ENCODE measurements at regions not wholly inside any gene's neighbourhood (a gene's known extent, or its start where the extent isn't known, plus 50 kb on each side); places are given as distances from the start of the nearest gene placed in this dataset.

DNA sequence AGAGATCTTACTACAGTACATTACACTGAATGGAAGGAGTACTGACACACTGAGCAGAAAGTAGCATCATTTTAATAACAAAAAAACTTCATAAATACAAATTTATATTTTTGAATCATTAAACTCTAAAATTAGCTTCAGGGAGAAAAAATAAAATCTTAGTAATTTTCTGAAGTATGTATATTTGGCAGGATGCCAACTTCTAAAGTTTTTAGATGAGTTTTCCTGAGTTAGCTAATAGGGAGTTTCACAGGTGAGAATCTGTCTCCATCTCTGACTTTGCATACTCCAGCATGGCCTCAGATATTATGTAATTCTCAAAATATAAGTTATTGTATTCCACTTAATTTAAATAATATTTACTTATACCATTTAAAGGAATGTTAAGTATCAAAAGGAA lies 673.2 kb upstream of the PCDH15 start:
- DNase-seq (no peak), ATAC-seq (no peak)
- H3K4me3 Mint-ChIP-seq, result no peak overlapping the region
- no peak overlapping the region for H3K27ac Mint-ChIP-seq
- peaks cover 9% of the 10 kb centered on the region for H3K9me3 Mint-ChIP-seq (ENCODE audit: low read depth)
- no peaks in the 10 kb centered on the region for H3K36me3 Mint-ChIP-seq (ENCODE audit: low read depth)
- H3K4me1 Mint-ChIP-seq, result no peaks in the 10 kb centered on the region
- no peaks in the 10 kb centered on the region for H3K27me3 Mint-ChIP-seq
- intact Hi-C loops (cut with DNase I, micrococcal nuclease), result no loop called here
- CTCF ChIA-PET, result no interaction called here
- POLR2A ChIA-PET, result no interaction called here

DNA sequence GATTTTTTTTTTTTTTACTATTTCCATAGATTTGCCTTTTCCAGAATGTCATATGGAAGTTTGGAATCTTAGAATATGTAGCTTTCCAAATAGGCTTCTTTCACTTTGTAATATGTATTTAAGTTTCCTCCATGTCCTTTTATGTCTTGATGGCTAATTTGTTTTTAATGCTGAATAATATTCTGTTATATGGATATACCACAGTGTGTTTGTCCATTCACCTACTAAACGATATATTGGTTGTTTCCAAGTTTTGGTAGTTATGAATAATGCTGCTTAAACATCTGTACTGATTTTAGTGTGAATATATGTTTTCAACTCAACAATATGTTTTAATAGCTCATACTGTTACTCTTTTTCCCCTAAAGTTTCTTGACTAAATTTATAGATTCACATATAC lies 669.8 kb upstream of the PCDH15 start:
- intact Hi-C loops (cut with DNase I, micrococcal nuclease), result no loop called here

DNA sequence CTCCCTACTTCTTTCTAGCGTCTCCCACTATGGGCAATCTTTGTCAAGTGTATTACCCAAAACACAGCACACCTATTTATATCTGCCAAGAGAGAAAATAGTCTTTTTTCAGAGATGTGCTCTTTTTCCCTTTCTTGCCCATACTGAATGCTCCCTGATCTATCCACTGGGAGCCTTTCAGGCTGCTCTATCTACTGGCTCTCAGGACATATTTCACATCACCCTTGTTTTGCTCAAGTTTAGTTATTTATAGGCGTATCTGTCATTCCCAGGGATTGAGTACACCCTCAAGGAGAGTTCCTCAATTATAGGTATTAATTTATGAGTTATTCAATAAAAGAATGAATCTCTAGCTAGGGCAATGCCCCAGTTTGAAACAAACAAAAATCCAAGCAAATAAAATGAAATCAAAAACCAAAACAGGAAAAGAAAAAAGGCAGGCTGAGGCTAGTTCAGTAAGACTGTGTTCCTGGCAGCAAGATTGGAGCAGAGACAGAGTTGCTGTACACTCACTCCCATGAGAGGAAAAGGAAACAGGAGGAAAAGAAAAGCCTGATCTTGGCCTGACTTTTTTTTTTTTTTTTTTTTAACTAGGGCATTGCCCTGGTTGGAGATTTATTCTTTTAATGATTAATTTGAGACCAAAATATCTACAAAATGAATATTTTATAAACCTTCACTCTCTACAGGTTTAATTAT lies 665.9 kb upstream of the PCDH15 start:
- Mint-ChIP-seq H3K9me3 (ENCODE audit: low read depth) (peaks cover 7% of the 10 kb centered on the region), H3K27ac (no peak overlapping the region), H3K4me3 (no peak overlapping the region), H3K4me1 (no peaks in the 10 kb centered on the region), H3K27me3 (no peaks in the 10 kb centered on the region), H3K36me3 (ENCODE audit: low read depth) (no peaks in the 10 kb centered on the region)
- intact Hi-C loops (cut with DNase I, micrococcal nuclease), result no loop called here
- ATAC-seq (no peak), DNase-seq (no peak)
- CTCF ChIA-PET, result no interaction called here
- POLR2A ChIA-PET, result no interaction called here

More for the DNA sequence above, 669.8 kb upstream of the PCDH15 start:
- no peak for DNase-seq
- peaks cover 7% of the 10 kb centered on the region for H3K9me3 Mint-ChIP-seq (ENCODE audit: low read depth)
- ChIA-PET CTCF (no interaction called here), POLR2A (no interaction called here)
- no peak overlapping the region for H3K27ac Mint-ChIP-seq
- H3K4me3 Mint-ChIP-seq, result no peak overlapping the region
- no peaks in the 10 kb centered on the region for H3K36me3 Mint-ChIP-seq (ENCODE audit: low read depth)
- no peaks in the 10 kb centered on the region for H3K4me1 Mint-ChIP-seq
- ATAC-seq, result no peak
- H3K27me3 Mint-ChIP-seq, result no peaks in the 10 kb centered on the region

DNA sequence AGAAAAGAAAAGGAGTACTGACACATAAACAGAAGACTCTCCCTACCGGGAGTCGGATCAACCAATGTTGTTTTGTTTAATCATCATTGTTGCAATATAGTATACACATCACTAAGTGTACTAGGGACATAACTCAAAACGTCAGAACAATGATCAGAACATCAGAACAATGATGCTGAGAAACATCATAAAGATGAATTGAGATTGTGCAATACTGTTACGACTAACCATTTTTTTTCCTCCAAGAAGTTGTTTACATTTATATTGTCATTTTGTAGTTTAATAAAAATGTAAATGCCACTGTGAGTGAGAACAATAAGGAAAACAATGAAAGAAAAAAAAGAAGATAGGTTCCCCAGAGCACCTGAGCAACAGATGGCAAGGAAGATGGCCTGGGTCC lies 663.1 kb upstream of the PCDH15 start:
- Mint-ChIP-seq H3K36me3 (ENCODE audit: low read depth) (no peaks in the 10 kb centered on the region), H3K9me3 (ENCODE audit: low read depth) (peaks cover 4% of the 10 kb centered on the region)

DNA sequence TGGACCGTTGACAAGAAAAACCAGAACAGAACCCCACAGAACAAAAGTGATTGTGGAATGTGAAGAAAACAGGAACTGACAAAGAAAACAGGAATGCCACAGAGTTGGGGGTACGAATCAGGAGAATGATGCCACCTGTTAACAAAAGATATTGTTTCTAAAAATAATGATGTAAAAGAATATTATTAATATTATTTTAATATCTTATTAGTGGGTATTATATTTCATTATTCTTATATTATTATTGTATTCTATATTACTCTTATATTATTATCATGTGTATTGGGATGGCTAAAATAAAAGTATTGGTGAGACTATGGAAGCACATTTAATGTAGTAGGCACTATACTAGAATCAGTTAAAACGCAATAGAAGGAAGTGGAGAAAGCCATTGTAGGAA lies 659.0 kb upstream of the PCDH15 start:
- CTCF ChIA-PET, result no interaction called here
- no peaks in the 10 kb centered on the region for H3K36me3 Mint-ChIP-seq (ENCODE audit: low read depth)

More for the DNA sequence above, 663.1 kb upstream of the PCDH15 start:
- no peak for DNase-seq
- Mint-ChIP-seq H3K4me3 (no peak overlapping the region), H3K4me1 (no peaks in the 10 kb centered on the region), H3K27ac (no peak overlapping the region), H3K27me3 (no peaks in the 10 kb centered on the region)
- ATAC-seq, result no peak
- ChIA-PET CTCF (no interaction called here), POLR2A (no interaction called here)
- intact Hi-C loops (cut with DNase I, micrococcal nuclease), result no loop called here

DNA sequence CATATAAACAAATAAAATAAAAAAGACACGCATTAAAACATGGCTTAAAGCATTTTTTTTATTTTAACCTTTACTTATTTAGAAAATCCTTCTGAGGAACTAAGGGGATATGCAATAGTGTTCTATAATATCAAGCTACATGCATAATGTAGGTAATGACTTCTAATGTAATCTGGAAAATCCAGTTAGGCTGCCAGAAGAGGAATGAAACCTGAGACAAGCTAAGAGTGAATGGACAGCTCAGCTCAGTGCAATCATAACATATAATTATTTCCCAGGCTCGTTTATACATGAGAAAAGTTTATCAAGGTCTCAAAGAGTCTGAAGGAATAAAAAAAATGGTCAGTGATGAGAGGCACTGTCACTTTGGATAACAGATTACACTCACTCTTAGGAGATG lies 649.0 kb upstream of the PCDH15 start:
- intact Hi-C loops (cut with DNase I, micrococcal nuclease), result no loop called here
- H3K9me3 Mint-ChIP-seq (ENCODE audit: low read depth), result peaks cover 6% of the 10 kb centered on the region
- ATAC-seq, result no peak
- DNase-seq, result no peak
- no peaks in the 10 kb centered on the region for H3K36me3 Mint-ChIP-seq (ENCODE audit: low read depth)
- no peak overlapping the region for H3K27ac Mint-ChIP-seq
- ChIA-PET POLR2A (no interaction called here), CTCF (no interaction called here)
- no peak overlapping the region for H3K4me3 Mint-ChIP-seq
- H3K27me3 Mint-ChIP-seq, result no peaks in the 10 kb centered on the region
- no peaks in the 10 kb centered on the region for H3K4me1 Mint-ChIP-seq

More for the DNA sequence above, 659.0 kb upstream of the PCDH15 start:
- ATAC-seq, result no peak
- Mint-ChIP-seq H3K27me3 (no peaks in the 10 kb centered on the region), H3K9me3 (ENCODE audit: low read depth) (peaks cover 3% of the 10 kb centered on the region), H3K4me3 (no peak overlapping the region), H3K27ac (no peak overlapping the region), H3K4me1 (no peaks in the 10 kb centered on the region)
- intact Hi-C loops (cut with DNase I, micrococcal nuclease), result no loop called here
- POLR2A ChIA-PET, result no interaction called here
- DNase-seq, result no peak

DNA sequence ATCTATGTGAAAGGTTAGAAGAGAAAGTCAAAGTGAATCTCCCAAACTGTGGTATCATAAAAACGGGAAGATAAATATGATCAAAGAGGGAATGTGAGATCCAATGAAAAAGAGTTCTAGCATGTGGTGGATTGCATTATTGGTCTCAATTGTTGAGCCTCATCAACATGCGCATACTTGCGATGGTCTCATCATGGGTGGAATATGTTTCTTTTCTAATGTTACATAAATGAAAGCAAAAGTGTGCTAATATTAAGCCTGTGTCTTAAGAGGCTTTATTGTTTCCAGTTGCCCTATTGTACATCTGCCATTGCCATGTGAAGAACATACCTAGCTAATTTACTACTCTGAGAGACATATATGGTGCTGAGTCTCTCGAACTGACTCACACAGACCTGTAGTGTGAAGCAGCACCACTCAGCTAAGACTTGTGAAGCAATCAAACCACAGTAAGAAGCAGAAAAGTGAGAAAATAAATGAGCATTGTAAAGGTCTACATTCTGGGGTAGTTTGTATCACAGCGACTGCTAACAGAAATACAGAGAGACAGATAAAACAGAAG lies 645.5 kb upstream of the PCDH15 start:
- no peaks in the 10 kb centered on the region for H3K4me1 Mint-ChIP-seq
- no peak for ATAC-seq
- no peaks in the 10 kb centered on the region for H3K36me3 Mint-ChIP-seq (ENCODE audit: low read depth)
- H3K9me3 Mint-ChIP-seq (ENCODE audit: low read depth), result peaks cover 10% of the 10 kb centered on the region
- DNase-seq, result no peak
- POLR2A ChIA-PET, result no interaction called here
- H3K4me3 Mint-ChIP-seq, result no peak overlapping the region
- H3K27me3 Mint-ChIP-seq, result no peaks in the 10 kb centered on the region
- intact Hi-C loops (cut with DNase I, micrococcal nuclease), result no loop called here
- CTCF ChIA-PET, result no interaction called here
- no peak overlapping the region for H3K27ac Mint-ChIP-seq

DNA sequence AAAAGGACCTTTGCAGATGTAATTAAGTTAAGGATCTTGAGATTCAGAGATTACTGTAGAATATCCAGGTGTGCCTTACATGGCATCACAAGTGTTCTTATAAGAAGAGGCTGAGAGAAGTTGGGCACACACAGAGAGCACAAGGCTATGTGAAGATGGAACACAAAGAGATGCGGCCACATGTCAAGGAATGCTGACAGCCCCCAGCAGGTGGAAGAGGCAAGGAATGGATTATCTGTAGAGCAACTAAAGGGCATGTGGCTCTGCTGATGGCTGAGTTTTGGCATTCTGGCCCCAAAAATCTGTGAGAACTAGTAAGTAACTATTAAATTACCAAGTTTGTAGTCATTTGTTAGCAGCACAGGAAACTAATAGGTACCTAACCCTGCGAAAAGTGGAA lies 640.7 kb upstream of the PCDH15 start:
- Mint-ChIP-seq H3K27ac (no peak overlapping the region), H3K36me3 (ENCODE audit: low read depth) (no peaks in the 10 kb centered on the region), H3K27me3 (no peaks in the 10 kb centered on the region), H3K4me1 (no peaks in the 10 kb centered on the region), H3K9me3 (ENCODE audit: low read depth) (peaks cover 10% of the 10 kb centered on the region), H3K4me3 (no peak overlapping the region)
- ChIA-PET POLR2A (no interaction called here), CTCF (no interaction called here)
- DNase-seq, result no peak
- ATAC-seq, result no peak
- intact Hi-C loops (cut with DNase I, micrococcal nuclease), result no loop called here

DNA sequence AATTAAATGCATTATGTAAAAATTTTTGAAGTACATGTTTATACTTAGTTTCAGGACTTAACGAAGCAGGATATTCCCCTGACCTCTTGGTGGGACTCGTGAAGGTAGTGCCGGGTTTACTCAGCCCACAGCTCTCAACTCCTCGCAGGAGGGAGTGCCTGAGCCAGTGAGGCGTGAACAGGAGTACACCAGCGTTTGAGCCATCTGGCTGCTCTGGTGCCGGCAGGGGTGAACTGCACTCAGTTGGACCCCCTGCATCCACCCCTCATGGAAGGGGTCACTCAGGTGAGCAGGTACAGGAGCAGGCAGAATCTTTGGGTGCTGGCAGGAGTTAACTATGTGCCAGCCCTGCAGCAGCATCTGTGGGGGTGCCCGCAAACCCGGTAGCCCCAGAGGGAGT lies 625.1 kb upstream of the PCDH15 start:
- ChIA-PET CTCF (no interaction called here), POLR2A (no interaction called here)
- no peaks in the 10 kb centered on the region for H3K36me3 Mint-ChIP-seq (ENCODE audit: low read depth)
- H3K9me3 Mint-ChIP-seq (ENCODE audit: low read depth), result peaks cover 8% of the 10 kb centered on the region
- intact Hi-C loops (cut with DNase I, micrococcal nuclease), result no loop called here
- no peak for ATAC-seq
- no peak overlapping the region for H3K27ac Mint-ChIP-seq
- DNase-seq, result no peak
- H3K4me1 Mint-ChIP-seq, result no peaks in the 10 kb centered on the region
- H3K4me3 Mint-ChIP-seq, result no peak overlapping the region
- no peaks in the 10 kb centered on the region for H3K27me3 Mint-ChIP-seq

DNA sequence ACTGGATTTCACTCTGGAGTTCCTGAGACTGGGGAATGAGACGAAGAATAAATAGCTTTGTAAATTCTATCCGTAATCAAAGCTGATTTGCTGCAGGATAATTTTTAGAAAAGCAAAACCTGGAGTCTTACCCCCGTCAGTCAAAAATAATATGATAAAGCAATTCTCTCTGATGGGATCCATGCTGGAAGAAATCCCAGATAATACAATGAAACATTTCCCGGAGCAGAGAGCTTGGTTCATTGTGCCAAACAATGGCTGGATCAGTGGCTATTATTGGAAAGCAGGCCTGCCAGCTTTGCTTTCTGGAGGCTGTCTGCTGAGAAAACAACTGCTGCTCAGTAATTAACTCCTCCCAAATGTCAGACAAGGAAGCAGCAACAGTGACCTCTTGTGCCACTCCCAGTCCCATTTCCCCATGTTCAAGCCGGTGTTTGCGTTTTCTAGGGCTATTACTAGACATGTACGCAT lies 609.4 kb upstream of the PCDH15 start:
- CTCF ChIA-PET, result no interaction called here

DNA sequence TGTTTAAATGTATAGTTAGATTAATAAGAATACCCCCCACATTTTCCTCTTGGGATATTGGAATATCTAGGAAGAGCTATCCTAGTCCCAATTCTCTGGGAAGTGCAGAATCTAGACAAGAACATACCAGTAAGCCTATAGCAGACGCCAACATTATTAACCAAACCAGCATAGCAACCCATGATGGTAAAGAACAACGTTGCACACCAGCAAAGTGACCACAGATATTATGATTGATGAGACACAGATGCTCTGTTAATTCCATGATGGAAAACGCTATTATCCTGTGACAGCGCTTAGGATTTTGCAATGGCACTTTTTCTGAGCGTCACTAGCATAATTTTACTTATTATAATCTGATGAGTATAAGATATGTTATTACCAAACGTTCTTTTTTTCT lies 603.1 kb upstream of the PCDH15 start:
- Mint-ChIP-seq H3K9me3 (ENCODE audit: low read depth) (no peaks in the 10 kb centered on the region), H3K27ac (no peak overlapping the region), H3K4me1 (no peaks in the 10 kb centered on the region), H3K27me3 (no peaks in the 10 kb centered on the region), H3K4me3 (no peak overlapping the region), H3K36me3 (ENCODE audit: low read depth) (no peaks in the 10 kb centered on the region)
- intact Hi-C loops (cut with DNase I, micrococcal nuclease), result no loop called here
- DNase-seq (no peak), ATAC-seq (no peak)
- POLR2A ChIA-PET, result no interaction called here
- CTCF ChIA-PET, result no interaction called here

More for the DNA sequence above, 609.4 kb upstream of the PCDH15 start:
- Mint-ChIP-seq H3K9me3 (ENCODE audit: low read depth) (no peaks in the 10 kb centered on the region), H3K27me3 (no peaks in the 10 kb centered on the region), H3K36me3 (ENCODE audit: low read depth) (no peaks in the 10 kb centered on the region), H3K4me1 (no peaks in the 10 kb centered on the region), H3K27ac (no peak overlapping the region), H3K4me3 (no peak overlapping the region)
- intact Hi-C loops (cut with DNase I, micrococcal nuclease), result no loop called here
- ATAC-seq, result no peak
- DNase-seq, result no peak
- POLR2A ChIA-PET, result no interaction called here

DNA sequence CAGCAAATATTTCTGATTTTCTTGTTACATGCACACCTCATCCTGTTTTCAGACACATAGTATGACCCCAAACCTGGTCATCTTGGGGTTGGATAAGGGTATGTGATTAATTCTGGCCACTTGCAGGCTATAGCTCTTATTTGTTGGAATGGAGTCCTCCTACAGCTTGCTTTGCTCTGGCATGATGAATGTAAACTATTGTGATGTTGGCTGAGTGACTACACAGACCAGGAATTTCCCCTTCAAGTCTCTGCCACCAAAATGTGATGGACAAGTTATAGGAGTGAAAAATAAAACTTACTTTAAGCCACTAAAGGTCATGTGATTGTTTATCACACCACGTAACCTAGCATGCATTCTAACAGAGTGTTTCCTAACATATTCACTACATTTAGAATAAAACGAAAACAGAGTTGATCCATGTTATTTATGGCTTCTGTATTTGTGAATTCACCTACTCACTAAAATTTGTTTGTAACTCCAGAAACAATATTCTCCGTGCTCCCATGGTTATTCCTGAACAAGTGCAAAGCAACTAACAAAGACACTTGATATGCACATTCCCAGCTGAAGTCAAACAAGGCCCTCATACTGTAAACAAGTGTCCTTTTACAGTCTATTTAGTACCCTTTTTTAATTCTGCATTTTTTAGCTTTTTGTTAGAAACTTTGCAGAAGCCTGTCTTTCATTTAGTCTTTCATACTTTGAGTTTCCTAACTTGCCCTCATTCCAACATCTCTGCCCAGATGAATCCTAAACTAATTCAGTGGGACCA lies 599.2 kb upstream of the PCDH15 start:
- Mint-ChIP-seq H3K36me3 (ENCODE audit: low read depth) (no peaks in the 10 kb centered on the region), H3K27ac (no peak overlapping the region), H3K27me3 (no peaks in the 10 kb centered on the region), H3K9me3 (ENCODE audit: low read depth) (no peaks in the 10 kb centered on the region), H3K4me3 (no peak overlapping the region), H3K4me1 (no peaks in the 10 kb centered on the region)
- DNase-seq (no peak), ATAC-seq (no peak)
- ChIA-PET POLR2A (no interaction called here), CTCF (no interaction called here)
- intact Hi-C loops (cut with DNase I, micrococcal nuclease), result no loop called here
